Upper lobe of left lung (tissue), 6 donors: ENCODE measurements at regions not wholly inside any gene's neighbourhood (a gene's known extent, or its start where the extent isn't known, plus 50 kb on each side); places are given as distances from the start of the nearest gene placed in this dataset.
A peak's percentile ranks its signal among the peaks of the same experiment; 100 is the strongest.

Experiments
- ATAC-seq, 2 donors: fragments of 200-7000 bp; cut with Tn5 transposase; one replicate each; pipeline ENCODE4 v1.9.1; 2022; ENCODE audit warnings: mild to moderate bottlenecking in 2 of 2, moderate library complexity in 2 of 2; ENCODE audit not compliant: low FRiP score in 2 of 2
- DNase-seq, 2 donors: peaks; one replicate each; pipeline ENCODE4 v3.0.0-alpha.2; 2019 to 2020
- H3K27ac ChIP-seq, 4 donors: fragments of 200-600 bp; sonication (generic); one replicate each; pipeline ENCODE4 v1.5.1; 2016 to 2019
- H3K27me3 ChIP-seq, 4 donors: fragments of 200-600 bp; sonication (generic); one replicate each; pipeline ENCODE4 v1.5.1; 2017 to 2019
- H3K36me3 ChIP-seq, 4 donors: fragments of 200-600 bp; sonication (generic); one replicate each; pipeline ENCODE4 v1.5.1; 2016 to 2019
- H3K4me1 ChIP-seq, 4 donors: fragments of 200-600 bp; sonication (generic); one replicate each; pipeline ENCODE4 v1.5.1; 2018 to 2019
- H3K4me3 ChIP-seq, 4 donors: fragments of 200-600 bp; sonication (generic); one replicate each; pipeline ENCODE4 v1.5.1; 2017 to 2019; ENCODE audit warnings: mild to moderate bottlenecking in 2 of 4, moderate library complexity in 1 of 4
- H3K9me3 ChIP-seq, 4 donors: fragments of 200-600 bp; sonication (generic); one replicate each; pipeline ENCODE4 v1.5.1; 2018 to 2019
- CTCF ChIP-seq, 6 experiments: fragments of 450-650 bp in 4 of 6; fragments of 200-600 bp in 2 of 6; sonication (generic) in 2 of 6; IDR thresholded peaks; one replicate each; pipeline ENCODE4 v1.5.1; 2016 to 2019; ENCODE audit warnings: antibody characterized with exemption in 6 of 6
- EP300 ChIP-seq, 4 donors: sonication (generic); formaldehyde crosslinking; IDR thresholded peaks; one replicate each; pipeline ENCODE4 v1.5.1; 2017; ENCODE audit warnings: antibody characterized with exemption in 4 of 4, control low read depth in 2 of 4
- POLR2A ChIP-seq, 4 donors: fragments of 450-650 bp; IDR thresholded peaks; one replicate each; pipeline ENCODE4 v1.5.1; 2016 to 2017; ENCODE audit warnings: antibody characterized with exemption in 4 of 4, mild to moderate bottlenecking in 2 of 4
- POLR2AphosphoS5 ChIP-seq, 2 donors: sonication (generic); formaldehyde crosslinking; IDR thresholded peaks; one replicate each; pipeline ENCODE4 v1.5.1; 2017; ENCODE audit warnings: antibody characterized with exemption in 2 of 2
- WGBS, 2 donors: methylation state at CpG; one replicate each; pipeline ENCODE4 v1.1.5; 2017 to 2018; 5-methylcytosine and 5-hydroxymethylcytosine counted together
- donor health status: DM: no; HTN: no; CAD: no; lungs with moderate emphysema.
- donor health status: DM: no; HTN: yes; CAD: no; lungs with severe emphysema.

- ATAC-seq, result no peak
- H3K36me3 ChIP-seq, result no peaks in the 10 kb centered on the region
- no peaks in the 10 kb centered on the region for H3K27me3 ChIP-seq
- H3K27ac ChIP-seq, result no peak overlapping the region
- TF ChIP-seq POLR2AphosphoS5 (IDR thresholded peaks at IDR 0.05) (no peak), EP300 (IDR thresholded peaks at IDR 0.05) (no peak), POLR2A (IDR thresholded peaks at IDR 0.05) (no peak), CTCF (IDR thresholded peaks at IDR 0.05) (no peak)
- no peaks in the 10 kb centered on the region for H3K4me1 ChIP-seq
- DNase-seq, result no peak
- 69% methylated on average over 2 of the region's 2 CpGs for WGBS, 2 donors
- no peak overlapping the region for H3K4me3 ChIP-seq
- no peaks in the 10 kb centered on the region for H3K9me3 ChIP-seq
These were observed 446.5 kb downstream of the BCL11A start for GRCh38 chr2:60106836-60107529.

GRCh38 chr2:60105906-60106305 lies 447.5 kb downstream of the BCL11A start:
- no peak overlapping the region for H3K4me3 ChIP-seq
- H3K9me3 ChIP-seq, result no peaks in the 10 kb centered on the region
- H3K36me3 ChIP-seq, result no peaks in the 10 kb centered on the region
- no peaks in the 10 kb centered on the region for H3K27me3 ChIP-seq
- ATAC-seq, result no peak
- peak in 1 of 2 donors; percentile 25 for DNase-seq
- H3K4me1 ChIP-seq, result no peaks in the 10 kb centered on the region
- TF ChIP-seq POLR2A (IDR thresholded peaks at IDR 0.05), result no peak
- TF ChIP-seq EP300 (IDR thresholded peaks at IDR 0.05), result no peak
- TF ChIP-seq CTCF (IDR thresholded peaks at IDR 0.05), result no peak
- TF ChIP-seq POLR2AphosphoS5 (IDR thresholded peaks at IDR 0.05), result no peak
- H3K27ac ChIP-seq, result no peak overlapping the region
- WGBS, 2 donors, result 77 to 84% methylated on average over 7 of the region's 7 CpGs

- no peaks in the 10 kb centered on the region for H3K36me3 ChIP-seq
- H3K27me3 ChIP-seq, result no peaks in the 10 kb centered on the region
- no peaks in the 10 kb centered on the region for H3K4me1 ChIP-seq
- TF ChIP-seq POLR2AphosphoS5 (IDR thresholded peaks at IDR 0.05) (no peak), POLR2A (IDR thresholded peaks at IDR 0.05) (no peak), EP300 (IDR thresholded peaks at IDR 0.05) (no peak), CTCF (IDR thresholded peaks at IDR 0.05) (no peak)
- ATAC-seq, result no peak
- no peak for DNase-seq
- WGBS, 2 donors, result 75 to 77% methylated on average over 10 of the region's 10 CpGs
- H3K4me3 ChIP-seq, result no peak overlapping the region
- H3K9me3 ChIP-seq, result no peaks in the 10 kb centered on the region
- H3K27ac ChIP-seq, result no peak overlapping the region
These were observed 448.6 kb downstream of the BCL11A start for GRCh38 chr2:60104514-60105505.

- no peak for TF ChIP-seq CTCF (IDR thresholded peaks at IDR 0.05)
- no peak for TF ChIP-seq POLR2A (IDR thresholded peaks at IDR 0.05)
- no peak for TF ChIP-seq POLR2AphosphoS5 (IDR thresholded peaks at IDR 0.05)
- TF ChIP-seq EP300 (IDR thresholded peaks at IDR 0.05), result no peak
- no peak for DNase-seq
- WGBS, 2 donors, result 46 to 72% methylated on average over 10 to 11 of the region's 11 CpGs
- no peak overlapping the region for H3K4me3 ChIP-seq
- H3K36me3 ChIP-seq, result no peaks in the 10 kb centered on the region
- ATAC-seq, result no peak
- H3K4me1 ChIP-seq, result no peaks in the 10 kb centered on the region
- H3K9me3 ChIP-seq, result no peaks in the 10 kb centered on the region
- H3K27ac ChIP-seq, result no peak overlapping the region
- H3K27me3 ChIP-seq, result no peaks in the 10 kb centered on the region
These were observed 453.4 kb downstream of the BCL11A start for GRCh38 chr2:60100034-60100433.
